DLD1 (cell line): ENCODE measurements at regions not wholly inside any gene's neighbourhood (a gene's known extent, or its start where the extent isn't known, plus 50 kb on each side); places are given as distances from the start of the nearest gene placed in this dataset.

Experiments used
- in situ Hi-C: cut with HindIII; loops from 2 replicates; pipeline ENCODE4 v1.10.0; 2017; ENCODE audit warnings: low sequenced_read_pairs

- in situ Hi-C loops = no loop called here
Measured at GRCh38 chr1:218852527-218852926, 321.2 kb upstream of the LYPLAL1 start.

DNA sequence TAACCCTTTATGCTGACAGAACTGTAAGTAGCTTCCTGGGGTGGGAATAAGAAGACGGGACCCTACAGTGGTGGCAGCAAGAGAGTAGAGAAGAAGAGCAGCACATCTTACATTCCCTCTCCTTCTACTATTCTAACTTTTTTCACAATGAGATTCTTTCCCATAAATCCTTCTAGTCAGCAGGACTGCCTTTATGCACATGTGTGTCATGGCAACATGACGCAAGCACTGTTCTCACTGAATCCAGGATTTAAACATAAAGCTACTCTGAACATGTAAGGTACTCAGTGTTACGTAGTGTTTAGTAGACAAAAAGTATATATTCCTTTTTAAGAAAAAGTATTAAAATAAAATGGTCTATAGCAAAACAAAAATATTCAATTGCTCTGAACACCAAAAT, 309.7 kb upstream of the LYPLAL1 start:
- in situ Hi-C loops = no loop called here

DNA sequence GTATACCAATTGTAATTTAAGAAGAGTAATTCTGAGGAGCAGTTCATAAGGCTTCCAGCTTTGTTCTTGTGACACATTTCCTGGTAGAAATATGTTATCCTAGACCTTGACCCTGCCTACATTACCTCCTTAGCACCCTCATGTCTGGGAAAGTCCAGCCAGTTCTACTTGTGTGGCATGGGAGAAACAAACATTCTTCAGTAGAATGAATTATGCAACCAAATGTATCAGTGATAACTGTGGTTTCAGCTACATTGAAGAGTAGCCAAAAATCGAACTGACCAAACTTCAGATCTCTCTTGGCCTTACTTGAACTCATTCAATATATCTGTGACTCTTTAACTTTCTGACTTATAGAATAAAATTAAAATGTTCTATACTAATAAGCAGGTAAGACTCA, 308.1 kb upstream of the LYPLAL1 start:
- in situ Hi-C loops = no loop called here

GRCh38 chr1:218866507-218866906, 307.2 kb upstream of the LYPLAL1 start:
- in situ Hi-C loops = no loop called here

- in situ Hi-C loops = no loop called here
Measured at GRCh38 chr1:218867066-218867465, 306.6 kb upstream of the LYPLAL1 start.

DNA sequence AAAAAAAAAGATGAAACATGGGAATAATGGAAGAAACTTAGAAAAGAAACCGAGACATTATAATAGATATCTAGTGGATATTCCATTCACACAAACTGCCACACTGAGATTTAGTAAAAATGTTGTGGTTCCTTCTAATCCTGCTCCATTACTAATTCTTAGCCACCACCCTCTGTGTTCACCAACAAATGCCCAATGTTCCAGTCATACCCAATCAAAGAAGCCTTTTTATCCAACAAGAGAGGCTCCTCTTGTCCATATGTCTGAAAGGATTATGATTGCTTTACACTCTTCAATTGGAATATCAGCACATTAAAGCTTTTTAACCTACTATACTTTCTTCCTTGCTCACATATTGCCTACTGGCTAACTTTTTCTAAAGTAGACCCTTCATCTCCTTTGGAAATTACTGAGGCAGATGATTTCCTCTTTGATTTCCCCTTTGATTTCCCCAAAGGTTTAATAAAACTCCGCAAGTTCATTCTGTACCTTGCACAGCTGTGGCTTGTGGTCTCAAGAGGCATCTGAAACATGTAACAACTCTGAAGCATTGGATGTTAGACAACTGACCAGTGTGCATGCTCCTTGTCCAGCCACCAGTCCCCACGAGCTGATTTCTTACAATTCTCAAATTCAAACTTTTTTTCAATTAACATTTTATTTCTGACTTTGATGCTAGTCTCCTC, 305.6 kb upstream of the LYPLAL1 start:
- in situ Hi-C loops = no loop called here

DNA sequence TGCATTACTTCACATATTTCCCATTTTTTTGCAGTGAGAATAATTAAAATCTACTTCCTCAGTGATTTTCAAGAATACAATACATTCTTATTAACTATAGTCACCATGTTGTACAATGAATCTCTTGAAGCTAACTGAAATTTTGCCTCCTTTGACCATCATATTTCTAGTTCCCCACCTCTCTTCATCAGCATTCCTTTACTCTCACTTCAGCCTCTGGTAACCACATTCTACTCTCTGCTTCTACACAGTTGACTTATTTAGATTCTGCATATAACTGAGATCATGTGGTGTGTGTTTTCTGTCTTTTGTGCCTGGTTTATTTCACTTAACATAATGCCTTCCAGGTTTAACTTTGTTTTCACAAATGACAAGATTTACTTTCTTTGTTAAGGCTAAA, 304.4 kb upstream of the LYPLAL1 start:
- in situ Hi-C loops = no loop called here

DNA sequence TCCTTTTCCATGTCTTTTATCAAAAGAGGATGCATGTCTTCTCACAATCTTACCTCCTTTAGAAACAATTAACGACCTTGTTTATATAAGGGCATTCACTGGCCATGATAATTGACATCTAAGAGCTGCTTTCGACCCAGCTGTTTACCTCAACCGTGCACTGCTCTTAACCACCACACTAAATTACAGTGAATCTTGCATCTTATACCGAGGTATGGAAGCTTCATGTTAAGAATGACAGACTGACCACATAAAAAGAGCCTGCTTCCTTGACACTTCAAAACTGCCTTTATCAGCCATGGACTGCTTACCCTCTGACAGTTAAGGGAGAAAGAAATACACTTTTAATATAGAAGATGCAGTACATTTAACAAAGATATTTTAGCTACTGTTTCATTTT, 301.7 kb upstream of the LYPLAL1 start:
- in situ Hi-C loops = no loop called here

DNA sequence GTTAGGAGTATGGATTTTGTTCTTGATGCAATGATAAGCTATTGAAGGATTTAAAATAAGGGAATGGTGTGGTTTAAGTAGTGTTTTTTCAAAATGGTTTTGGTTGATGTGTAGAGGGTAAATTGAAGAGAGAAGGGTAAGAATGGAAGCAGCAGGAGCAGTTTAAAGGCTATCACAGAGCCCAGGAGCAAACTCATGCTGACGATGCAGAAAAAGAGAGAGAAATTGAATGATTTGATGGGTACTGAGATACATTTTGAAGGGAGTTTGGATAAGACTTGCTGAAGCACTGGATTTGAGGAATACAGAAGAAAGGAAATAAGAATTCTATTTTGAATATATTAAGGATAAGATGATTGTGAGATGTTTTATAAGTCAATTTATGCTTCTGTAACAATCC, 300.8 kb upstream of the LYPLAL1 start:
- in situ Hi-C loops = no loop called here

DNA sequence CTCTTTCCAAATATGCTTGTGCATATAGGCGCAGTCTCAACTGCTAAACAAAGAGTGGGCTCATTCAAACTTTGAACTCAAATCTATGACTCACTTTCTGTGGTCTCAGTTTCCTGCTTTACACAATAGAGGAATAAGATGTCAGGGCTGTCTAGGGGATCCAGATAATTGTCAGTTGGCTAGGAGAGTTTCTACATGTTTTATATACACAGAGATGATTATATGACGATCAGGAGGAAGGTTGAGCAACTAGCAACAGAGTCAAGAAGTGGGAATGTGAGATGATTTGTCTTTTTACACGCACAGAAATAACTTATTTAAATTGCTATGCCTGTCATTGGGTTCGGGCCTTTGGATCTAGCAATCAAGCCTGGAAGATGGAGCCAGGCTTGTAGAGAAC, 299.4 kb upstream of the LYPLAL1 start:
- in situ Hi-C loops = no loop called here

DNA sequence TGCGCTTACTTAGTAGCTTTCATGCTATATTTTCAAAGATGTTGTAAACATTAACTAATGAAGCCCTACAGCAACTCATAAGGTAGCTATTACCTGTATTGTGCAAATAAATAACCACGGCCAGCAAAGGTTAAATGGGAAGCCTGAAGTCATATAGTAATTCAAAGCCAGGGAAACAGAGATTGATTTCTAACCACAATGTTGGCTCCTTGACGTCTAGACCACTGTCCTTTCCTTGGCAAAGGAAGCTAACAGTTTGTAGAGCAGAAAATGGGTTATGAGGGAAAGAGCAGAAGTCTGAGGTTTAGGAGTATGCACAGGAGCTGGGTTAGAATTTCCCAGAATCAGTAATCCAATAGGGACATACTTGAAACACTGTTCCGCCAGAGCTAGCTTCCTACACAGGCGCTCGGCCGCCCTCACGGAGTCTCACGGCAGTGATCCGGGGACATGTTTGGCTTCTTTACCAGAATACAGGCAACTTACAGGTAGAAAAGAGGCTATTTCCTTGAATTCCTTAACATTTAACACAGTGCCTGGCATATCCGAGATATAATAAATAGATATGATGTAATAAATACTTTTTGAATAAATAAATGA, 298.8 kb upstream of the LYPLAL1 start:
- in situ Hi-C loops = no loop called here

DNA sequence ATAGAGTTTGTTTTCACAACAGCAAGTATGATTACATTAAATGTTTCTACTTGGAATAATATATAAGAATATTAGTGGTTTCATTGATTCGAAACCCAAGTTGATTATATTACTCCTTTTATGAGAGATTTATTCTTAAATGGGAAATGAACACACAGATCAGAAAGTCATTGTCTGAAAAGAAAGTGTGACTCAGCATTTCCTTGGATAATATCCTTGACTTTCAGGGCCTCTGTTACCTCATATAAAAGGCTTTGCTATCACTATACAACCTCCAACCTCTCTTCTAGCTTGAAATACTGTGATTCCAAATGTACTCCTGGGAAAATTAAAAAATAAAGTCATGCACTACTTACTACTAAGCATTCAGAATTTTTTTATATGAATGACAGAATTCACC, 295.3 kb upstream of the LYPLAL1 start:
- in situ Hi-C loops = no loop called here

GRCh38 chr1:218880484-218881060, 293.1 kb upstream of the LYPLAL1 start:
- in situ Hi-C loops = no loop called here

DNA sequence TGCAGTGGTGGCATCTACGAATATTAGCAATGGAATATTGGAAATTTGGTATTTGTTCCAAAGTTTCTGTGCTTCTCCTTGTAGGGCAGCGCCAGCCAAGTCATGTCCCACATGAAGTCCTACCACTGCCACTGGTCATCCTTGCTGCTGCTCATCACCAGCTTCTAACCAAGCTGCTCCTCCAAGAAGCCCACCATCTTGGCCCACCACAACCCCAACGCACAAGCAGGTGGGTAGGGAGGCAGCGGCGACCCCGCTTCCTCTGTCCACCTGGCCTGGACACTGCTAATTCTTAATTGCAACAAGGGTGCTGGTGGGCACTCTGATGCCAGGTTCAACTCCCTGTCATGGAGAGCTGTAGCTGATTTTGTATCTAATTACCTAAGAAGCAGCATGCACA, 291.2 kb upstream of the LYPLAL1 start:
- in situ Hi-C loops = no loop called here

DNA sequence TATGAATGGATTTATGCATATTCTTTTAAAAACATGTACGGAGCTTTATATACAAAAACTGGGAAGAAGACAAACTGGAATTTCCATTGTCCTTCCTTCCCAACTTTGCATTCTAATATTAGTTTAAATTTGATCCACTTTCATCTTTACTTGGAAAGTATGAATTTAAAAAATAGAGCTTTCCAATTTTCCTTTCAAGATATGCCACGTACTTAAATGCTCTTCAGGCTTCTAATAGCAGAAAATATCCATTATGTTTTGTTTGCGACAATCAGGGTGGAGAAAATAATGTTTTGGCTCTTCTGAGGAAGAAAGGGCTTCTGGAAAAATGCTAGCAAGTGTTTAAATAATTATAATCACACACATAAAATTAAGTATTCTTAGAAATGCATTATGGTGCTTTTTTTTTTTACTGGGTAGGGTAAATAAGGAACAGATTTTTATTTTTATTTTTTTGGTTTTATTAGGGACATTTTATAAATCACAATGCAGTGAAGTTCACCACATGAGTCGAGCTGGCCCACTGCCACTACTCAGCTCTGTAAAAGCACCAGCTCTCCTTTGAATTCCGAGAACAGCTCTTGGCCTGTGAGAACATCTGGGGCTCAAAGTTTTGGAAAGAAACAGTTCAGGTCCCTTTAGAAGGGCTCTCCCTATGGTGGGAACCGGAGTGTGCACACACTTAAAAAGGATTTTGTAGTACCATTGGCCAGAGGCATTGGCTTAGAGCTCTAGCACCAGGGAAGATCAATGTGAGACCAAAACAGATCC, 287.4 kb upstream of the LYPLAL1 start:
- in situ Hi-C loops = no loop called here

DNA sequence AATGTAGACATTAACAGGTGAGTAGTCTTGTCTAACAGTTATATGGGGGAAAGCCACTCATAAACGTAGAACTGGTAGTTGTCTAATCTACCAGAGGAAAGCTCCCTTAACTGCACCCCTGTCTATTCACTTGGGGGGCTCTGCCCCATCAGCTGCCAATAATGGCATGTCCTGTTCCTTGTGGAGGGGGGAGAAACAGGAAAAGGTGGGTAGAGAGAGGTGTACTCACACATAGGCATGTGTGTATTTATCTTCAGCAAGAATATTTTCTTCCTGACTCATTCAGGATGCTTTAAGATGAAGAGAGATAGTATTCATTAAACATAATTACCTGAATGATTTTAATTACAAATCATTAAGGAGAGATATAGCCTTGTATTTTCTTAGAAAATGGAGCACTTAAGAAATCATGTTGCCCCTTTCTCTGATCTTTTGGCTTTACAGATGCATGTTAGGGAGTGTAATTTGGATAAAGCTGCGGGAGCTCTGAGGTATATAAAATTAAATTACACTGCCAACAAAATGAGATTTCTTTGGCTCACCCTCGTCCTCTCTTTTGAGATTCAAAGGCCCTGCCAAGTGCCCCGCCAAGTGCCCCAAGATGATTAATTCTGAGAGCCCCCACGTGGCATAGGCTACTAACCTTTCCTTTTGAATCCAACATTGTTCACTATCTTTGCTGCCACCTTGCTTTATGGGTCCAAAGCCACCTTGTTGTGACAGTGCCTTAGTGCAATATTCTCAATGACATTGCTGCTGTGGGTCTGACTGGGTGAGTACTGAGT, 286.3 kb upstream of the LYPLAL1 start:
- in situ Hi-C loops = no loop called here

DNA sequence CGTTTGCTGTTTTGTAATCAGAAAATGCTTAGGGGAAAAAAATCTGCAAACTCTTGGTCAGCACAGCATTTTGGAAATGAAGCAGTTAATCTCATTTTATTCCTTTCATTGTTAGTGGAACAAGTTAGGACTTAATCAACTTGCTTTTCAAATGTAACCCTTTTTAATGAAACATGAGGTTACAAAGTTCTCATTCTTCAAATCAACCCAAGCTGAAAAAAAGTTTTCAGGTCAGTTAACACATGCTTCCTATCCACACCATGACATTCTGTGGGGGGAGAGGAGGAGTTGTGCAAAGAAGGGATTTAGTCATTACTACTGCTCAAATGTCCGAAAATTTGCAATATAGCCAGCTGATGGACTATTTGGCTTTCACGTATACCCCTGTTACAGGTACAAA, 283.2 kb upstream of the LYPLAL1 start:
- in situ Hi-C loops = no loop called here

DNA sequence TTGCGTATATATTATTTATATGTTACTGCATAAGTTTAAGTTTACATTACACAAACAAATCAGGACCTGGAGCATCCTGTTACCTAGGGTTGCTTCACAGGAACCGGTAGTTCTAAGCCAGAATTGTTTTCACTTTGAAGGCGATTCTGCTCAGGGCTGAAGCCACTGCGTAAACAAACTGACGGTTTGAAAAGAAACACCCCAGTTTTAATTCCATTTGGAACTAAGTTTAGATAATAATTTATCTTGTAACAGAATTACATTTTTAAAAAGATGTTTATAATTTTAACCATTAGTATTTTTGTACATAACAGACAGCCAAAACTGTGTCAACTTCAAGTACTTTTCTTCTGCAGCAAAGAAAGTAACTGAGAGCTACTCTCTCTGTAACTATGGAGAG, 282.1 kb upstream of the LYPLAL1 start:
- in situ Hi-C loops = no loop called here

DNA sequence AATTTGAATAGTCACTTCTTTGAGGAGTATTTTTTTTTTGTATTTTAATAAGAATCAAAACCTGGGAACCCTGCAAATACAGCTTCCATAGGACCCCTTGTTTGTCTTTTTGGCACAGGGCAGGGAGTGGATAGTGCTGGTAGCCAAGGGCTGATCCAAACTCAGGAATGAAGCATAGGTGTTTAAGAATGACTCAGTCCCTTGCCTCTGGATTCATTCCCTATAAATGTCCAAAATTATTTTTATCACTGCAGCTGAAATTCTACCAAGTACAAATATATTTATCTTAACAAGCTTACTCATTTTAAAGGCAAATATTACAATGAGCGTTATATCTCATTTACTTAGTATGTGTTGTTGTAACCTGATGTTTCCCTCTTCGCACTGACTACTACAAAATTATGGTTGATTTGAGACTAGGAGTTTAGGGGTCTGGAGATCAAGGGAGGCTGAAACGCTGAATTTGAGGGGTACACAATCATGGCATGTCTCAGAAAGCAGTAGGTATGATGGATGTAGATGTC, 278.6 kb upstream of the LYPLAL1 start:
- in situ Hi-C loops = no loop called here

DNA sequence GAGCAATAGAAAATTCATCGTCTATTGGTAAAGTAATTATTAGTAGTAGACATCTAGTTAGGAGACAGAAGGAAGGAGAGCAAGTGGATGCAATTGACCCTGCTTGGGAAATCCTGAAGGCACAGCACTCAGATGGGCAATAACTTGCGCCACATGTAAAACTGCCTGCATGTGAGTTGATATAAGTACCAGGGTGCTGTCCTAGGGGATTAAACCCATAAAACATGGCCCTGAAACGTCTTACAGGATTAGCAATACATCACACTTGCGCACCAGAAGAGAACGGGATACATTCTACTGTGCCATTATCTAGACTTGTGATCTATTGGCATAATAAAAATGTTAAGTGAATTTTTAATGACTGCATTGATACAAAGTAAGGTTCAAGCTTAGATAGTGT, 277.5 kb upstream of the LYPLAL1 start:
- in situ Hi-C loops = no loop called here

DNA sequence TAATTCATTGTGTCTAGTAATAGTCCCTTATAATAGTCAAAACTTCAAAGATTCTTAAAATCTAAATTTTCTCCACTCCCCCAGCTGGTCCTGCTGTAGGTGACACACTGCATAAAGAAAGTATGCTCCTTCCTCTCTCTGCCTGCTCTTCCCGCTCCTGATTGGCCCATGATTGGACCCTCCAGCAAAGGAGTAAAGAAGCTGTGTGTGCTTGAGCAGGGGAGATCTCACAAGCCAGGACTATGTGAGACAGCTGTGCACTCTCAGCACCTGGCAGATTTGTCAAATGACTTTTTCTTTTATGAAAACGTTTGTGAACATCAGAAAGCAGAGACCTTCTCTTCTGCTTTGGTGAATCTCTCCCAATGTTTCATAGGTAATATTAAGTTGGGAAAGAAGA, 274.8 kb upstream of the LYPLAL1 start:
- in situ Hi-C loops = no loop called here
